ENCODE measurements at regions not wholly inside any gene's neighbourhood (a gene's known extent, or its start where the extent isn't known, plus 50 kb on each side); places are given as distances from the start of the nearest gene placed in this dataset.

- TF ChIP-seq EZH2 (IDR thresholded peaks at IDR 0.05; ENCODE audit: borderline replicate concordance, low read length) = no peak
- no peak for TF ChIP-seq CTCF (IDR thresholded peaks at IDR 0.05; ENCODE audit: low read length)
- no peaks in the 10 kb centered on the region for H4K20me1 ChIP-seq (ENCODE audit: insufficient read depth, low read length)
- no peaks in the 10 kb centered on the region for H3K36me3 ChIP-seq (ENCODE audit: insufficient read depth, low read length)
These were observed 1022.2 kb upstream of the PIK3C3 start for GRCh38 chr18:40932862-40933261.

GRCh38 chr18:40930211-40930882 lies 1024.7 kb upstream of the PIK3C3 start:
- H3K27ac ChIP-seq (ENCODE audit: low read depth, low read length, poor library complexity, severe bottlenecking) = no peak overlapping the region
- no peaks in the 10 kb centered on the region for H3K79me2 ChIP-seq (ENCODE audit: insufficient read depth, low read length)
- no peaks in the 10 kb centered on the region for H3F3A ChIP-seq (ENCODE audit: insufficient read depth, low read length)
- no peak overlapping the region for H3K9ac ChIP-seq (ENCODE audit: low read length)
- no peak overlapping the region for H2AFZ ChIP-seq (ENCODE audit: low read length)
- no peak overlapping the region for H3K4me3 ChIP-seq (ENCODE audit: low read depth, low read length, poor library complexity, severe bottlenecking)
- H3K4me2 ChIP-seq (ENCODE audit: low read length) = no peak overlapping the region
- no peaks in the 10 kb centered on the region for H3K9me3 ChIP-seq (ENCODE audit: low read length)
- H4K20me1 ChIP-seq (ENCODE audit: insufficient read depth, low read length) = no peaks in the 10 kb centered on the region
- no peaks in the 10 kb centered on the region for H3K9me2 ChIP-seq (ENCODE audit: low read depth, low read length)
- no peaks in the 10 kb centered on the region for H3K4me1 ChIP-seq (ENCODE audit: insufficient read depth, low read length, severe bottlenecking)
- H3K36me3 ChIP-seq (ENCODE audit: insufficient read depth, low read length) = no peaks in the 10 kb centered on the region
- TF ChIP-seq CTCF (IDR thresholded peaks at IDR 0.05; ENCODE audit: low read length) (no peak), EZH2 (IDR thresholded peaks at IDR 0.05; ENCODE audit: borderline replicate concordance, low read length) (no peak)
- no peaks in the 10 kb centered on the region for H3K27me3 ChIP-seq (ENCODE audit: insufficient read depth, low read length)

More at GRCh38 chr18:40932862-40933261, 1022.2 kb upstream of the PIK3C3 start:
- Histone ChIP-seq H3K4me3 (ENCODE audit: low read depth, low read length, poor library complexity, severe bottlenecking) (no peak overlapping the region), H2AFZ (ENCODE audit: low read length) (no peak overlapping the region), H3K4me1 (ENCODE audit: insufficient read depth, low read length, severe bottlenecking) (no peaks in the 10 kb centered on the region), H3K27ac (ENCODE audit: low read depth, low read length, poor library complexity, severe bottlenecking) (no peak overlapping the region), H3K79me2 (ENCODE audit: insufficient read depth, low read length) (no peaks in the 10 kb centered on the region), H3K9me3 (ENCODE audit: low read length) (no peaks in the 10 kb centered on the region), H3K4me2 (ENCODE audit: low read length) (no peak overlapping the region), H3K9me2 (ENCODE audit: low read depth, low read length) (no peaks in the 10 kb centered on the region), H3K9ac (ENCODE audit: low read length) (no peak overlapping the region), H3K27me3 (ENCODE audit: insufficient read depth, low read length) (no peaks in the 10 kb centered on the region), H3F3A (ENCODE audit: insufficient read depth, low read length) (no peaks in the 10 kb centered on the region)

GRCh38 chr18:40929399-40929798 lies 1025.6 kb upstream of the PIK3C3 start:
- no peak overlapping the region for H3K9ac ChIP-seq (ENCODE audit: low read length)
- no peaks in the 10 kb centered on the region for H4K20me1 ChIP-seq (ENCODE audit: insufficient read depth, low read length)

More at GRCh38 chr18:40929399-40929798, 1025.6 kb upstream of the PIK3C3 start:
- Histone ChIP-seq H3F3A (ENCODE audit: insufficient read depth, low read length) (no peaks in the 10 kb centered on the region), H3K36me3 (ENCODE audit: insufficient read depth, low read length) (no peaks in the 10 kb centered on the region), H3K4me2 (ENCODE audit: low read length) (no peak overlapping the region), H3K9me3 (ENCODE audit: low read length) (no peaks in the 10 kb centered on the region), H3K4me1 (ENCODE audit: insufficient read depth, low read length, severe bottlenecking) (no peaks in the 10 kb centered on the region), H3K9me2 (ENCODE audit: low read depth, low read length) (no peaks in the 10 kb centered on the region), H3K27ac (ENCODE audit: low read depth, low read length, poor library complexity, severe bottlenecking) (no peak overlapping the region), H2AFZ (ENCODE audit: low read length) (no peak overlapping the region), H3K27me3 (ENCODE audit: insufficient read depth, low read length) (no peaks in the 10 kb centered on the region), H3K4me3 (ENCODE audit: low read depth, low read length, poor library complexity, severe bottlenecking) (no peak overlapping the region), H3K79me2 (ENCODE audit: insufficient read depth, low read length) (no peaks in the 10 kb centered on the region)
- TF ChIP-seq CTCF (IDR thresholded peaks at IDR 0.05; ENCODE audit: low read length) = no peak
- no peak for TF ChIP-seq EZH2 (IDR thresholded peaks at IDR 0.05; ENCODE audit: borderline replicate concordance, low read length)
